Endothelial cell of umbilical vein (primary cell): ENCODE measurements at regions not wholly inside any gene's neighbourhood (a gene's known extent, or its start where the extent isn't known, plus 50 kb on each side); places are given as distances from the start of the nearest gene placed in this dataset.

Experiments used
- MAX ChIP-seq: IDR thresholded peaks from 2 replicates; pipeline ENCODE4 v1.6.1; 2011; ENCODE audit not compliant: insufficient read depth, insufficient read length
- POLR2A ChIP-seq: IDR thresholded peaks from 2 replicates; pipeline ENCODE4 v1.6.1; 2012; ENCODE audit warnings: low read depth, mild to moderate bottlenecking, control low read depth, low read length
- TF ChIP-seq, protein P1 (sequence below), 2 donors: IDR thresholded peaks; 1 replicate in 1 of 2; 2 replicates in 1 of 2; pipeline ENCODE4 v1.5.1; 2011; ENCODE audit warnings: low read length in 2 of 2, mild to moderate bottlenecking in 2 of 2, moderate library complexity in 2 of 2, control low read depth in 1 of 2, inconsistent platforms in 1 of 2, low read depth in 1 of 2; ENCODE audit not compliant: insufficient read depth in 1 of 2; ENCODE audit errors: extremely low read depth in 1 of 2

DNA sequence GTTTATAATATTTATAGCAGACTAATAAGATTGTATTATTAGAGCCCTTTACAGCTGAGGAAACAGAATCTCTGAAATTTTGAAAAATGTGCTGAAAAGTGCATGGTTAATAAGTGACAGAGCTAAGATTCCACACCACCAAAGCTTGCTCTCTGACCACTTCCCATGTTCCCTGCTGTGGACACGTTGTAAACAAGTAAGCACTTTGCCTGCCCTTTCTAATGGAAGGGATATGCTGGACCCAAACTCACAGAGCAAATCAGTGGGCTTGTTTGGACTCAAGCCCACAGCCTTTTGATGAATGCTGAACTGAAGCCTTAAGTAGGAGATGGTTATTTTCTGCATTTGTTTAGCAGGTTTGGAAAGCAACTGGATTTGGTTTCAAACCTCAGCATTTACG is 214.0 kb upstream of the TMEM72 start:
- TF ChIP-seq, protein P1, sequence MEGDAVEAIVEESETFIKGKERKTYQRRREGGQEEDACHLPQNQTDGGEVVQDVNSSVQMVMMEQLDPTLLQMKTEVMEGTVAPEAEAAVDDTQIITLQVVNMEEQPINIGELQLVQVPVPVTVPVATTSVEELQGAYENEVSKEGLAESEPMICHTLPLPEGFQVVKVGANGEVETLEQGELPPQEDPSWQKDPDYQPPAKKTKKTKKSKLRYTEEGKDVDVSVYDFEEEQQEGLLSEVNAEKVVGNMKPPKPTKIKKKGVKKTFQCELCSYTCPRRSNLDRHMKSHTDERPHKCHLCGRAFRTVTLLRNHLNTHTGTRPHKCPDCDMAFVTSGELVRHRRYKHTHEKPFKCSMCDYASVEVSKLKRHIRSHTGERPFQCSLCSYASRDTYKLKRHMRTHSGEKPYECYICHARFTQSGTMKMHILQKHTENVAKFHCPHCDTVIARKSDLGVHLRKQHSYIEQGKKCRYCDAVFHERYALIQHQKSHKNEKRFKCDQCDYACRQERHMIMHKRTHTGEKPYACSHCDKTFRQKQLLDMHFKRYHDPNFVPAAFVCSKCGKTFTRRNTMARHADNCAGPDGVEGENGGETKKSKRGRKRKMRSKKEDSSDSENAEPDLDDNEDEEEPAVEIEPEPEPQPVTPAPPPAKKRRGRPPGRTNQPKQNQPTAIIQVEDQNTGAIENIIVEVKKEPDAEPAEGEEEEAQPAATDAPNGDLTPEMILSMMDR (IDR thresholded peaks at IDR 0.05; ENCODE audit: extremely low read depth in 1 of 2, insufficient read depth in 1 of 2, low read depth in 1 of 2, low read length in 2 of 2), result no peak
- TF ChIP-seq MAX (no peak), POLR2A (no peak)
